ENCODE measurements at regions not wholly inside any gene's neighbourhood (a gene's known extent, or its start where the extent isn't known, plus 50 kb on each side); places are given as distances from the start of the nearest gene placed in this dataset.

- no peak overlapping the region for H3K27ac ChIP-seq
- no peaks in the 10 kb centered on the region for H3K27me3 ChIP-seq (ENCODE audit: insufficient read depth, low read depth)
These were observed 541.3 kb upstream of the BTBD3 start for GRCh38 chr20:11376420-11376819.

GRCh38 chr20:11376998-11377397 is 540.7 kb upstream of the BTBD3 start:
- H3K27ac ChIP-seq = no peak overlapping the region
- TF ChIP-seq CTCF (conservative IDR thresholded peaks at IDR 0.05; ENCODE audit: low read depth, low read length) = no peak

More at GRCh38 chr20:11376420-11376819, 541.3 kb upstream of the BTBD3 start:
- Histone ChIP-seq H3K36me3 (ENCODE audit: insufficient read depth) (no peaks in the 10 kb centered on the region), H2AFZ (ENCODE audit: low read depth) (no peak overlapping the region), H3K79me2 (ENCODE audit: insufficient read depth, low read depth) (no peaks in the 10 kb centered on the region), H4K20me1 (ENCODE audit: insufficient read depth) (no peaks in the 10 kb centered on the region), H3K4me1 (ENCODE audit: low read depth, poor library complexity, severe bottlenecking) (no peaks in the 10 kb centered on the region), H3K9ac (no peak overlapping the region), H3K4me2 (no peak overlapping the region), H3K4me3 (IDR thresholded peaks at IDR 0.05; ENCODE audit: insufficient read depth, low read depth, low read length) (no peak overlapping the region)
- TF ChIP-seq CTCF (conservative IDR thresholded peaks at IDR 0.05; ENCODE audit: low read depth, low read length) = no peak

GRCh38 chr20:11377761-11378160 is 539.9 kb upstream of the BTBD3 start:
- Histone ChIP-seq H3K4me2 (no peak overlapping the region), H3K27ac (no peak overlapping the region), H3K36me3 (ENCODE audit: insufficient read depth) (no peaks in the 10 kb centered on the region), H3K4me1 (ENCODE audit: low read depth, poor library complexity, severe bottlenecking) (no peaks in the 10 kb centered on the region), H3K4me3 (IDR thresholded peaks at IDR 0.05; ENCODE audit: insufficient read depth, low read depth, low read length) (no peak overlapping the region), H3K9ac (no peak overlapping the region), H2AFZ (ENCODE audit: low read depth) (no peak overlapping the region), H3K79me2 (ENCODE audit: insufficient read depth, low read depth) (no peaks in the 10 kb centered on the region), H4K20me1 (ENCODE audit: insufficient read depth) (no peaks in the 10 kb centered on the region), H3K27me3 (ENCODE audit: insufficient read depth, low read depth) (no peaks in the 10 kb centered on the region)
- no peak for TF ChIP-seq CTCF (conservative IDR thresholded peaks at IDR 0.05; ENCODE audit: low read depth, low read length)

More at GRCh38 chr20:11376998-11377397, 540.7 kb upstream of the BTBD3 start:
- H2AFZ ChIP-seq (ENCODE audit: low read depth) = no peak overlapping the region
- H3K9ac ChIP-seq = no peak overlapping the region
- no peak overlapping the region for H3K4me2 ChIP-seq
- H3K79me2 ChIP-seq (ENCODE audit: insufficient read depth, low read depth) = no peaks in the 10 kb centered on the region
- H3K4me1 ChIP-seq (ENCODE audit: low read depth, poor library complexity, severe bottlenecking) = no peaks in the 10 kb centered on the region
- no peaks in the 10 kb centered on the region for H4K20me1 ChIP-seq (ENCODE audit: insufficient read depth)
- H3K27me3 ChIP-seq (ENCODE audit: insufficient read depth, low read depth) = no peaks in the 10 kb centered on the region
- no peaks in the 10 kb centered on the region for H3K36me3 ChIP-seq (ENCODE audit: insufficient read depth)
- H3K4me3 ChIP-seq (IDR thresholded peaks at IDR 0.05; ENCODE audit: insufficient read depth, low read depth, low read length) = no peak overlapping the region

- Histone ChIP-seq H2AFZ (ENCODE audit: low read depth) (no peak overlapping the region), H3K4me2 (no peak overlapping the region)
- TF ChIP-seq CTCF (conservative IDR thresholded peaks at IDR 0.05; ENCODE audit: low read depth, low read length) = no peak
These were observed 539.4 kb upstream of the BTBD3 start for GRCh38 chr20:11378252-11378651.

More at GRCh38 chr20:11378252-11378651, 539.4 kb upstream of the BTBD3 start:
- Histone ChIP-seq H3K4me3 (IDR thresholded peaks at IDR 0.05; ENCODE audit: insufficient read depth, low read depth, low read length) (no peak overlapping the region), H3K4me1 (ENCODE audit: low read depth, poor library complexity, severe bottlenecking) (no peaks in the 10 kb centered on the region), H4K20me1 (ENCODE audit: insufficient read depth) (no peaks in the 10 kb centered on the region), H3K79me2 (ENCODE audit: insufficient read depth, low read depth) (no peaks in the 10 kb centered on the region), H3K27ac (no peak overlapping the region), H3K9ac (no peak overlapping the region), H3K27me3 (ENCODE audit: insufficient read depth, low read depth) (no peaks in the 10 kb centered on the region), H3K36me3 (ENCODE audit: insufficient read depth) (no peaks in the 10 kb centered on the region)

Data from KMS-11 (cell line).